ENCODE measurements at regions not wholly inside any gene's neighbourhood (a gene's known extent, or its start where the extent isn't known, plus 50 kb on each side); places are given as distances from the start of the nearest gene placed in this dataset.

- TF ChIP-seq EZH2phosphoT487 (IDR thresholded peaks at IDR 0.05; ENCODE audit: low read depth, severe bottlenecking, unreplicated experiment) = no peak
- TF ChIP-seq CTCF (IDR thresholded peaks at IDR 0.05; ENCODE audit: poor library complexity) = no peak
These were observed 75.4 kb downstream of the DDIT4L start for GRCh38 chr4:100114909-100115308.
